Psoas muscle (tissue), 7 donors: ENCODE measurements at regions not wholly inside any gene's neighbourhood (a gene's known extent, or its start where the extent isn't known, plus 50 kb on each side); places are given as distances from the start of the nearest gene placed in this dataset.

ENCODE experiments used
- ATAC-seq, 4 donors: fragments of 200-7000 bp; cut with Tn5 transposase; one replicate each; pipeline ENCODE4 v1.9.1; 2020; ENCODE audit warnings: moderate library complexity in 3 of 4, mild to moderate bottlenecking in 2 of 4
- DNase-seq, 2 donors: peaks; one replicate each; pipeline ENCODE4 v3.0.0-alpha.2; 2020
- H3K27ac ChIP-seq: fragments of 200-600 bp; one replicate; pipeline ENCODE4 v1.8.0; 2022
- H3K27me3 ChIP-seq, 3 donors: fragments of 200-600 bp in 1 of 3; one replicate each; pipeline versions ENCODE4 v1.6.1 to v1.8.0; 2013 to 2022; ENCODE audit warnings: low read length in 2 of 3, mild to moderate bottlenecking in 2 of 3, moderate library complexity in 1 of 3; ENCODE audit not compliant: insufficient read depth in 3 of 3
- H3K36me3 ChIP-seq, 2 donors: fragments of 200-600 bp in 1 of 2; one replicate each; pipeline versions ENCODE4 v1.6.1 to v1.8.0; 2013 to 2022; ENCODE audit warnings: low read depth in 1 of 2, mild to moderate bottlenecking in 1 of 2, moderate library complexity in 1 of 2; ENCODE audit not compliant: insufficient read depth in 1 of 2
- H3K4me1 ChIP-seq: fragments of 200-600 bp; one replicate; pipeline ENCODE4 v1.8.0; 2022
- H3K4me3 ChIP-seq: fragments of 200-600 bp; one replicate; pipeline ENCODE4 v1.8.0; 2022; ENCODE audit warnings: mild to moderate bottlenecking
- H3K9me3 ChIP-seq: fragments of 200-600 bp; one replicate; pipeline ENCODE4 v1.8.0; 2022
- WGBS, 3 donors: extraction: QIAGEN DNeasy Blood & Tissue Kit; methylation state at CpG; one replicate each; pipeline versions ENCODE4 v1.1.6 to v1.1.7; 2013; 5-methylcytosine and 5-hydroxymethylcytosine counted together
- intact Hi-C, 2 donors: fragments of 100-400 bp; cut with DNase I; formaldehyde crosslinking; loops; one replicate each; pipeline versions ENCODE4 v1.11.0 to v1.14.2; 2022
- TF ChIP-seq, protein P1 (sequence below): fragments of 200-600 bp; IDR thresholded peaks from one replicate; pipeline ENCODE4 v1.8.0; 2022; ENCODE audit warnings: antibody characterized with exemption
- donor health status: healthy with polysubstance abuse.
- donor health status: DM: no; HTN: no; CAD: no; lungs with moderate emphysema.
- donor health status: Bipolar disorder and iron deficiency.
- donor health status: healthy.
- donor health status: DM: yes; HTN: yes; CAD: no.
- donor health status: DM: no; HTN: no; CAD: no.
- donor health status: DM: yes; HTN: yes; CAD: no.

DNA sequence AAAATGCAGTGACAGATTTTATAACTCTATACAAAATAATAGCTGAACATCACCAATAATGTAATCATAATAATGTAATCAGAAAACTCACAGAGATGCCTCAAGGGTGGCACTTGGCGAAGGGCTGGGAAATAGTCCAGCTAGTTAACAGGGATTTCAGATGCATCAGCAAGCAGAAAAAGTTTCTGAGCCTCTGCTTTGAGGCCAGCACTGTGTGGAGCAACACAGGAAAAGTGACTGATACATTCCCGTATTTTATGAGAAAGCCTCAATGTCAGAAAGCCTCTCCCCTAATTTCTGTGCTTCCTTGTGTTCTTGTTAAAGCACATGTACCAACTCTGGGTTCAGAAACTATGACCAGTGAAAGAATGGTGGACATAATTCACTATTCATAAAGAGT lies 304.8 kb downstream of the VPS13C start:
- DNase-seq (no peak), ATAC-seq (no peak)
- no peak overlapping the region for H3K27ac ChIP-seq
- TF ChIP-seq, protein P1, sequence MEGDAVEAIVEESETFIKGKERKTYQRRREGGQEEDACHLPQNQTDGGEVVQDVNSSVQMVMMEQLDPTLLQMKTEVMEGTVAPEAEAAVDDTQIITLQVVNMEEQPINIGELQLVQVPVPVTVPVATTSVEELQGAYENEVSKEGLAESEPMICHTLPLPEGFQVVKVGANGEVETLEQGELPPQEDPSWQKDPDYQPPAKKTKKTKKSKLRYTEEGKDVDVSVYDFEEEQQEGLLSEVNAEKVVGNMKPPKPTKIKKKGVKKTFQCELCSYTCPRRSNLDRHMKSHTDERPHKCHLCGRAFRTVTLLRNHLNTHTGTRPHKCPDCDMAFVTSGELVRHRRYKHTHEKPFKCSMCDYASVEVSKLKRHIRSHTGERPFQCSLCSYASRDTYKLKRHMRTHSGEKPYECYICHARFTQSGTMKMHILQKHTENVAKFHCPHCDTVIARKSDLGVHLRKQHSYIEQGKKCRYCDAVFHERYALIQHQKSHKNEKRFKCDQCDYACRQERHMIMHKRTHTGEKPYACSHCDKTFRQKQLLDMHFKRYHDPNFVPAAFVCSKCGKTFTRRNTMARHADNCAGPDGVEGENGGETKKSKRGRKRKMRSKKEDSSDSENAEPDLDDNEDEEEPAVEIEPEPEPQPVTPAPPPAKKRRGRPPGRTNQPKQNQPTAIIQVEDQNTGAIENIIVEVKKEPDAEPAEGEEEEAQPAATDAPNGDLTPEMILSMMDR = no peak
- intact Hi-C loops = no loop called here
- H3K4me1 ChIP-seq = no peaks in the 10 kb centered on the region
- WGBS, 3 donors = 56 to 76% (median 70%) methylated on average over 2 of the region's 2 CpGs
- no peaks in the 10 kb centered on the region for H3K36me3 ChIP-seq
- no peak overlapping the region for H3K4me3 ChIP-seq
- H3K9me3 ChIP-seq = no peaks in the 10 kb centered on the region
- H3K27me3 ChIP-seq = no peaks in the 10 kb centered on the region

DNA sequence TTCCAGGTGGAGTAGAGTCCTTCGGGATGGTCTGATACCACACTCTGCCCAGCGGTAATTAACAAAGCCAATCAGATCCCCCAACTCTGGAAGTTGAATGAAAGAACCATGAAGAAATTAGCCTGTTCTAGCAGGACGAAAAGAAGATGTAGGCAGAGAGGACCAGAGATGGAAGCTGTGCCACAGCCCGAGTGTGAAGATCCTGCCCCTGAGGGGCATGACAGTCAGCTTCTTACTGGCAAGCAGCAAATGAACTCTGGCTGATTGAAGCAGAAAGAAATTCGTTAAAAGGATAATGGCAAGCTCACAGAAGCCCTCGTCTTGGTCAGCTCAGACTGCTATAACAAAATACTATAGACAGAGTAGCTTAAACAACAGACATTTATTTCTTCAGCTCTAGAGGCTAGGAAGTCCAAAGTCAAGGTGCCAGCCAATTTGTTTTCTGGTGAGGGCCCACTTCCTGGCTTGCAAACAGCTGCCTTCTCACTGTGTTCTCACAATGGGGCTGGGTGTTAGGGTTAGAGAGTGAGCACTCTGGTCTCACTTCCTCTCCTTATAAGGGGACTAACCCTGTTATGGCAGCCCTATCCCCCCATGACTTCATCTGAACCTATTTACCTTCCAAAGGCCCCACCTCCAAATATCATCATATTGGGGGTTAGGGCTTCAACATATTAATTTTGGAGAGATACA lies 307.1 kb downstream of the VPS13C start:
- WGBS, 3 donors = 89 to 92% (median 92%) methylated on average over 6 of the region's 6 CpGs
- Histone ChIP-seq H3K9me3 (no peaks in the 10 kb centered on the region), H3K36me3 (no peaks in the 10 kb centered on the region), H3K27me3 (no peaks in the 10 kb centered on the region), H3K27ac (no peak overlapping the region), H3K4me3 (no peak overlapping the region), H3K4me1 (no peaks in the 10 kb centered on the region)
- intact Hi-C loops = no loop called here
- TF ChIP-seq, protein P1 = no peak
- no peak for ATAC-seq
- no peak for DNase-seq

DNA sequence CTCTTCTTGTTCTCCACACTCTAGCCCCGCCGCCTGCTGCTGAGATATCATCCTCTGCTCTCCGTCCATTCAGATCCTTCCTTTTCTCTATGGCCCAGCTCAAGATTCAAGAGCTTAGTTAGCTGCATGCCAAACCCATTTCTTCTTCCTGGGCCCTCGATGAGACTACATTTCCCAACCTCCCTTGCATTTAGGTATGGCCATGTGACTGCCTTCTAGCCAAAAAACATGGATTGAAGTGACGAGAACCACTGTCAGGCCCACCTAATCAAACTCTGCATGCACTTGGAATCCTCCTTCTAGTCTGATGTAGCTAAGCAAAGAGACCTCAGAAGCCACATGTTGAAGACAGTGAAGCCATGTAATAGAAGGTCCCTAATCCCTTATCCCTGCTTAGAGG lies 308.2 kb downstream of the VPS13C start:
- H3K4me3 ChIP-seq = no peak overlapping the region
- no peak overlapping the region for H3K27ac ChIP-seq
- TF ChIP-seq, protein P1 = no peak
- ATAC-seq (no peak), DNase-seq (no peak)
- intact Hi-C loops = no loop called here
- no peaks in the 10 kb centered on the region for H3K36me3 ChIP-seq
- no peaks in the 10 kb centered on the region for H3K4me1 ChIP-seq
- 81 to 87% (median 83%) methylated on average over 5 of the region's 5 CpGs for WGBS, 3 donors
- no peaks in the 10 kb centered on the region for H3K27me3 ChIP-seq
- H3K9me3 ChIP-seq = no peaks in the 10 kb centered on the region

DNA sequence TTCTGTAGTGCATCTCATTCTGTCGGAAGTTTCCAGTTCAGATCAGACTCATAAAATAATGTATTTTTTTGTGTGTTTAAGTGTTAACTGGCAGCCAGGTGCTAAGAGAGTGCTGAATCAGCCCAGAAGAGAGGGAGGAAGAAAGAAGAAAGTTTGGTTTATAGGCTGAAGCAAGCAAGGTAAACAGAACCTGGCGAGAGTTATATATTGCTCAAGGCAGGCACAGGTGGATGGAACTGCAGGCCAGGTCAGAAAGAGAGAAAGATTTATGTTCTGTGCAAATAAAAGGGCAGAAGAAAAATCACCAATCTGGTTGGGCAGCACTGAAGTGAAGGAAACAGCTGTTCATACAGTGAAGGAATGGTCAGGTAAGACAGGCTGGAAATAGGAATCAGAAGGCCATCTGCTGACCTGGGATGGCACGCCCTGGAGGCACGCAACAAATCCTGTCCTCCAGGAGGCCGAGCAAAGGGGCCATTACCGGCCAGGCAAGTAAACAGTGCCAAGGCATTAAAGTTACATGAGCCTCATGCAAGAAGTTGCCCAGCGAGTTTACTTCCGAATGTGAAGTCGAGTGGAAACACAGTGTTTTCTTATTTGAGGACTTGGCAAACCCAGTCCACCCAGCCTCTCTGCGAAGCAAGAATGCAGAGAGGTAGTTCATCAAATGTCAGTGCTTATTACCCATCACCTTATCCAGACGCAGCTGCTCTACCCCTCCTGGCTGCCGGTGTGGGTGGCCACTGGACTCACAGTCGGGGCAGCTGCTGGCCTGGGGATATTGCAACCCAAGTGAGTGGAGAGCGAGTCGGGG lies 309.8 kb downstream of the VPS13C start:
- no peak overlapping the region for H3K4me3 ChIP-seq
- TF ChIP-seq, protein P1 = no peak
- DNase-seq = no peak
- H3K27ac ChIP-seq = no peak overlapping the region
- no peaks in the 10 kb centered on the region for H3K4me1 ChIP-seq
- ATAC-seq = no peak
- intact Hi-C loops = no loop called here
- no peaks in the 10 kb centered on the region for H3K9me3 ChIP-seq
- peaks cover 0 to 4% (median 0%) of the 10 kb centered on the region in 3 donors for H3K27me3 ChIP-seq
- H3K36me3 ChIP-seq = no peaks in the 10 kb centered on the region
- WGBS, 3 donors = 70 to 87% (median 87%) methylated on average over 15 of the region's 15 CpGs
